ENCODE measurements at regions not wholly inside any gene's neighbourhood (a gene's known extent, or its start where the extent isn't known, plus 50 kb on each side); places are given as distances from the start of the nearest gene placed in this dataset.

DNA sequence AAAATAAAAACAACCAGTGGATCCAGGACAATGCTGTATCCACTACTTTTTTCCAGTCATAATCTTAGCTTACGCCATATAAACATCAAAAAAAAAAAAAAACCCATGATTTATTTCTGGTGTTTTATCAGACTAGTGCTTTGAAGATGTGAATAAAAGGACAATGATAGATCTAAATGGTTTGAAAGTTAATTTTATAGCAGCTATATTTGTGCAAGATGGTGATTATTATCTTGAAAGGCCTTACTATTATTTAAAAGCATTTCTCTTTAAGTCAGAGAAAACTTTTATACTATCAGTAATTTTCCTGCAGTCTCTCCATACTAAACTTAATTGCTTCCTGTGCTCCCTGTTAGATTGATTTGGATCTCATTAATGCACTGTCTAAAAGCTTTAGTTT lies 670.3 kb downstream of the TBL1XR1 start:
- Mint-ChIP-seq H3K9me3 (ENCODE audit: unreplicated experiment) (no peaks in the 10 kb centered on the region), H3K4me1 (ENCODE audit: insufficient read depth, unreplicated experiment) (no peaks in the 10 kb centered on the region), H3K4me3 (ENCODE audit: unreplicated experiment) (no peak overlapping the region), H3K27me3 (ENCODE audit: insufficient read depth, unreplicated experiment) (no peaks in the 10 kb centered on the region), H3K36me3 (ENCODE audit: insufficient read depth, unreplicated experiment) (no peaks in the 10 kb centered on the region), H3K27ac (ENCODE audit: low read depth, unreplicated experiment) (no peak overlapping the region)
- ChIA-PET CTCF (interaction anchor here (0.6 kb wide), 2 partner anchors 10 to 376 kb away, joined by 3 read pairs; no protein-coding TSS in a partner anchor), POLR2A (no interaction called here)
- no peak for TF ChIP-seq CTCF (IDR thresholded peaks at IDR 0.05; ENCODE audit: unreplicated experiment)
- DNase-seq (ENCODE audit: unreplicated experiment): no peak
- intact Hi-C loops (cut with micrococcal nuclease): no loop called here
- no TSS peak for BruUV-seq (replicated peaks)

GRCh38 chr3:176526225-176526624 lies 671.1 kb downstream of the TBL1XR1 start:
- no peak for TF ChIP-seq CTCF (IDR thresholded peaks at IDR 0.05; ENCODE audit: unreplicated experiment)
- DNase-seq (ENCODE audit: unreplicated experiment): no peak
- POLR2A ChIA-PET: no interaction called here
- no peaks in the 10 kb centered on the region for H3K36me3 Mint-ChIP-seq (ENCODE audit: insufficient read depth, unreplicated experiment)
- no peaks in the 10 kb centered on the region for H3K27me3 Mint-ChIP-seq (ENCODE audit: insufficient read depth, unreplicated experiment)
- no peak overlapping the region for H3K27ac Mint-ChIP-seq (ENCODE audit: low read depth, unreplicated experiment)
- no TSS peak for BruUV-seq (replicated peaks)
- intact Hi-C loops (cut with micrococcal nuclease): no loop called here
- CTCF ChIA-PET: no interaction called here
- H3K9me3 Mint-ChIP-seq (ENCODE audit: unreplicated experiment): no peaks in the 10 kb centered on the region
- no peaks in the 10 kb centered on the region for H3K4me1 Mint-ChIP-seq (ENCODE audit: insufficient read depth, unreplicated experiment)
- no peak overlapping the region for H3K4me3 Mint-ChIP-seq (ENCODE audit: unreplicated experiment)

DNA sequence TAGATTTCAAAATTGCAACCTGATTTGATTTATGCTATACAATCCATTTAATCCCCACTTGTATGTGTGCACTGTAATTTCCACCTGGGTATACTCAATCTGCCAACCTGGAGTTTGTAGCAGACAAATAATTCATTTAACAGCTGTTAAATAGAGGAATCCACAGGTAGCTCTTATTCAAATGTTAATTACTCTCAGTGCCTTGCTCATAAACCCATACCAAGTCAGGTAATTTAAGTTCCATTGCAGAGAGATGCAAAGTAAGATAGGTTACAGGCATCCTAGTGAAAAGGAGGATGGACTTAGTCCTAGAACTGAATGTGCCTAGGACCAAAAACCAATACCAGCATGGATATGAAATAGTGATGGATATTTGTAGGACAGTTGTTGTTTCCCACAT lies 674.2 kb downstream of the TBL1XR1 start:
- H3K4me3 Mint-ChIP-seq (ENCODE audit: unreplicated experiment): no peak overlapping the region
- no peak for TF ChIP-seq CTCF (IDR thresholded peaks at IDR 0.05; ENCODE audit: unreplicated experiment)
- ChIA-PET POLR2A (interaction anchor here (0.6 kb wide), 1 partner anchor 924 kb away, joined by 3 read pairs; no protein-coding TSS in a partner anchor), CTCF (interaction anchor here (0.7 kb wide), 1 partner anchor 213 kb away, joined by 3 read pairs; no protein-coding TSS in a partner anchor)
- H3K36me3 Mint-ChIP-seq (ENCODE audit: insufficient read depth, unreplicated experiment): no peaks in the 10 kb centered on the region
- no peak overlapping the region for H3K27ac Mint-ChIP-seq (ENCODE audit: low read depth, unreplicated experiment)
- H3K9me3 Mint-ChIP-seq (ENCODE audit: unreplicated experiment): no peaks in the 10 kb centered on the region
- DNase-seq (ENCODE audit: unreplicated experiment): no peak
- H3K4me1 Mint-ChIP-seq (ENCODE audit: insufficient read depth, unreplicated experiment): no peaks in the 10 kb centered on the region
- intact Hi-C loops (cut with micrococcal nuclease): no loop called here
- BruUV-seq (replicated peaks): no TSS peak
- H3K27me3 Mint-ChIP-seq (ENCODE audit: insufficient read depth, unreplicated experiment): no peaks in the 10 kb centered on the region

DNA sequence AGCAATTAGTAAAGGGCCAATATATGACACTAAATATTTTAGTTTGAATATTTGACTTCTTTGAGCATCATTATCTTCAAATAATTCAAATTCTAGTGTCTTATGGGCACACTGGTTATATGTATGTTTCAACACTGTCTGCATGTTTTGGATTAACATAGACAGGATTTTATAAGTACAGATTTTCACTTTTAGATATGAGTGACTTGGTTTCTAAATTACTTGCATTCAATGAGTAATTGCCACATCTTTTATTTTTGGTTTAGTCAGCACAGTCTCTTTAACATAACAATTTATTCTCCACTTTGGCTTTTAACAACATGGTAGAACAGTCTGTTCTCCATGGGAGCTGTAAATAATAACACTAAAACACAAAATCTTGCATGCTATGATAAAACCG lies 674.8 kb downstream of the TBL1XR1 start:
- BruUV-seq (replicated peaks): no TSS peak
- H3K27ac Mint-ChIP-seq (ENCODE audit: low read depth, unreplicated experiment): no peak overlapping the region
- CTCF ChIA-PET: interaction anchor here (0.6 to 1.4 kb wide), 4 partner anchors 10 to 214 kb away, joined by 3 to 4 read pairs (median 3); no protein-coding TSS in a partner anchor

More for the DNA sequence above, 674.8 kb downstream of the TBL1XR1 start:
- H3K4me1 Mint-ChIP-seq (ENCODE audit: insufficient read depth, unreplicated experiment): no peaks in the 10 kb centered on the region
- H3K36me3 Mint-ChIP-seq (ENCODE audit: insufficient read depth, unreplicated experiment): no peaks in the 10 kb centered on the region
- no peaks in the 10 kb centered on the region for H3K9me3 Mint-ChIP-seq (ENCODE audit: unreplicated experiment)
- intact Hi-C loops (cut with micrococcal nuclease): no loop called here
- POLR2A ChIA-PET: no interaction called here
- no peak overlapping the region for H3K4me3 Mint-ChIP-seq (ENCODE audit: unreplicated experiment)
- H3K27me3 Mint-ChIP-seq (ENCODE audit: insufficient read depth, unreplicated experiment): no peaks in the 10 kb centered on the region
- no peak for DNase-seq (ENCODE audit: unreplicated experiment)
- no peak for TF ChIP-seq CTCF (IDR thresholded peaks at IDR 0.05; ENCODE audit: unreplicated experiment)

Measured in MCF 10A (cell line).